Mesendoderm (in vitro differentiated cells): ENCODE measurements at regions not wholly inside any gene's neighbourhood (a gene's known extent, or its start where the extent isn't known, plus 50 kb on each side); places are given as distances from the start of the nearest gene placed in this dataset.

Experiments
- DNase-seq: peaks from one replicate; pipeline ENCODE4 v3.0.0; 2013
- H2AK5ac ChIP-seq: 2 replicates; pipeline ENCODE4 v1.6.1; 2013; ENCODE audit warnings: low read length, inconsistent platforms
- H2BK120ac ChIP-seq: 2 replicates; pipeline ENCODE4 v1.6.1; 2013; ENCODE audit warnings: low read depth, mild to moderate bottlenecking, low read length, moderate library complexity, mixed read lengths
- H2BK15ac ChIP-seq: replicated peaks from 2 replicates; pipeline ENCODE4 v1.6.1; 2013; ENCODE audit warnings: low read depth, mild to moderate bottlenecking, moderate library complexity
- H2BK5ac ChIP-seq: 2 replicates; pipeline ENCODE4 v1.6.1; 2013; ENCODE audit warnings: low read length, inconsistent platforms
- H3K18ac ChIP-seq: 2 replicates; pipeline ENCODE4 v1.6.1; 2013; ENCODE audit warnings: mild to moderate bottlenecking, low read length, mixed read lengths
- H3K23ac ChIP-seq: one replicate; pipeline ENCODE4 v1.6.1; 2013; ENCODE audit warnings: low read length
- H3K27ac ChIP-seq: 2 replicates; pipeline ENCODE4 v1.5.1; 2013; ENCODE audit warnings: low read depth, mild to moderate bottlenecking, inconsistent platforms, low read length, moderate library complexity
- H3K27me3 ChIP-seq: 2 replicates; pipeline ENCODE4 v1.6.1; 2013; ENCODE audit warnings: low read length, control low read depth, mild to moderate bottlenecking, inconsistent platforms; ENCODE audit not compliant: insufficient read depth, poor library complexity
- H3K36me3 ChIP-seq: 2 replicates; pipeline ENCODE4 v1.6.1; 2013; ENCODE audit warnings: low read length, inconsistent platforms; ENCODE audit not compliant: control insufficient read depth, insufficient read depth
- H3K4ac ChIP-seq: one replicate; pipeline ENCODE4 v1.6.1; 2013; ENCODE audit warnings: low read depth, mild to moderate bottlenecking, low read length, moderate library complexity
- H3K4me1 ChIP-seq: 2 replicates; pipeline ENCODE4 v1.6.1; 2013; ENCODE audit warnings: low read depth, low read length, inconsistent platforms; ENCODE audit not compliant: control insufficient read depth
- H3K4me2 ChIP-seq: 2 replicates; pipeline ENCODE4 v1.6.1; 2013; ENCODE audit warnings: low read length
- H3K4me3 ChIP-seq: 2 replicates; pipeline ENCODE4 v1.5.1; 2013; ENCODE audit warnings: mild to moderate bottlenecking, low read length
- H3K56ac ChIP-seq: one replicate; pipeline ENCODE4 v1.6.1; 2013; ENCODE audit warnings: low read length
- H3K79me1 ChIP-seq: 2 replicates; pipeline ENCODE4 v1.6.1; 2013; ENCODE audit warnings: low read length, inconsistent platforms
- H3K79me2 ChIP-seq: 2 replicates; pipeline ENCODE4 v1.6.1; 2013; ENCODE audit warnings: mild to moderate bottlenecking, low read length; ENCODE audit not compliant: control insufficient read depth, insufficient read depth
- H3K9ac ChIP-seq: 2 replicates; pipeline ENCODE4 v1.6.1; 2013; ENCODE audit warnings: low read length, inconsistent platforms
- H4K5ac ChIP-seq: one replicate; pipeline ENCODE4 v1.6.1; 2013; ENCODE audit warnings: low read length
- H4K8ac ChIP-seq: one replicate; pipeline ENCODE4 v1.6.1; 2013; ENCODE audit warnings: low read depth, mild to moderate bottlenecking, control low read depth, low read length, moderate library complexity
- WGBS: extraction: QIAGEN DNeasy Blood & Tissue Kit; methylation state at CpG from one replicate; pipeline ENCODE4 v1.1.7; 2013; ENCODE audit warnings: low lambda C conversion rate, missing lambda C conversion rate; ENCODE audit not compliant: insufficient coverage; ENCODE audit errors: extremely low coverage; 5-methylcytosine and 5-hydroxymethylcytosine counted together

GRCh38 chr4:24395937-24396336 is 188.4 kb downstream of the DHX15 start:
- Histone ChIP-seq H3K79me1 (no peaks in the 10 kb centered on the region), H3K27ac (no peak overlapping the region), H3K4me1 (peaks cover 2% of the 10 kb centered on the region), H3K36me3 (no peaks in the 10 kb centered on the region), H3K4ac (no peak overlapping the region), H4K8ac (no peak overlapping the region), H3K4me2 (no peak overlapping the region), H2AK5ac (no peak overlapping the region), H2BK15ac (no peak overlapping the region), H3K18ac (no peak overlapping the region), H3K27me3 (no peaks in the 10 kb centered on the region), H3K4me3 (no peak overlapping the region), H2BK5ac (no peak overlapping the region), H3K23ac (no peak overlapping the region), H3K56ac (no peak overlapping the region), H4K5ac (no peak overlapping the region), H3K79me2 (no peaks in the 10 kb centered on the region), H3K9ac (no peak overlapping the region), H2BK120ac (no peak overlapping the region)
- no CpG with 5 or more reads among the region's 7 CpGs for WGBS
- DNase-seq: no peak

- H2BK120ac ChIP-seq: no peak overlapping the region
Observed at GRCh38 chr4:24394041-24394440, 190.3 kb downstream of the DHX15 start.

GRCh38 chr4:24392613-24393012 is 191.7 kb downstream of the DHX15 start:
- WGBS: no CpG with 5 or more reads among the region's 5 CpGs
- H4K5ac ChIP-seq: no peak overlapping the region
- no peaks in the 10 kb centered on the region for H3K79me1 ChIP-seq
- H4K8ac ChIP-seq: no peak overlapping the region
- H3K18ac ChIP-seq: no peak overlapping the region
- no peak overlapping the region for H3K27ac ChIP-seq
- H3K23ac ChIP-seq: no peak overlapping the region
- H3K27me3 ChIP-seq: no peaks in the 10 kb centered on the region
- H2BK120ac ChIP-seq: no peak overlapping the region
- no peak overlapping the region for H2BK15ac ChIP-seq
- no peak overlapping the region for H3K9ac ChIP-seq
- H3K56ac ChIP-seq: no peak overlapping the region
- H2BK5ac ChIP-seq: no peak overlapping the region
- peaks cover 2% of the 10 kb centered on the region for H3K4me1 ChIP-seq
- no peak overlapping the region for H3K4ac ChIP-seq
- no peak overlapping the region for H2AK5ac ChIP-seq
- no peaks in the 10 kb centered on the region for H3K79me2 ChIP-seq
- H3K4me3 ChIP-seq: no peak overlapping the region
- DNase-seq: no peak
- H3K36me3 ChIP-seq: no peaks in the 10 kb centered on the region
- H3K4me2 ChIP-seq: no peak overlapping the region

More at GRCh38 chr4:24394041-24394440, 190.3 kb downstream of the DHX15 start:
- H2BK5ac ChIP-seq: no peak overlapping the region
- H2AK5ac ChIP-seq: no peak overlapping the region
- no peak overlapping the region for H3K4ac ChIP-seq
- H3K23ac ChIP-seq: no peak overlapping the region
- no peak overlapping the region for H3K4me3 ChIP-seq
- H4K8ac ChIP-seq: no peak overlapping the region
- H3K4me1 ChIP-seq: peaks cover 2% of the 10 kb centered on the region
- no peaks in the 10 kb centered on the region for H3K27me3 ChIP-seq
- no CpG with 5 or more reads among the region's 4 CpGs for WGBS
- DNase-seq: peak; percentile 89
- no peak overlapping the region for H3K56ac ChIP-seq
- H2BK15ac ChIP-seq: no peak overlapping the region
- H4K5ac ChIP-seq: no peak overlapping the region
- no peaks in the 10 kb centered on the region for H3K79me2 ChIP-seq
- H3K9ac ChIP-seq: no peak overlapping the region
- no peak overlapping the region for H3K27ac ChIP-seq
- no peak overlapping the region for H3K4me2 ChIP-seq
- H3K18ac ChIP-seq: no peak overlapping the region
- H3K79me1 ChIP-seq: no peaks in the 10 kb centered on the region
- no peaks in the 10 kb centered on the region for H3K36me3 ChIP-seq

- Histone ChIP-seq H3K79me1 (no peaks in the 10 kb centered on the region), H3K4me3 (no peak overlapping the region), H4K5ac (no peak overlapping the region), H4K8ac (no peak overlapping the region), H3K4me1 (no peaks in the 10 kb centered on the region), H3K9ac (no peak overlapping the region), H3K27me3 (no peaks in the 10 kb centered on the region), H3K36me3 (no peaks in the 10 kb centered on the region), H3K4ac (no peak overlapping the region), H2BK5ac (no peak overlapping the region), H3K4me2 (no peak overlapping the region), H2AK5ac (no peak overlapping the region), H3K79me2 (no peaks in the 10 kb centered on the region), H3K27ac (no peak overlapping the region), H2BK120ac (no peak overlapping the region), H3K18ac (no peak overlapping the region), H3K56ac (no peak overlapping the region), H2BK15ac (no peak overlapping the region), H3K23ac (no peak overlapping the region)
- no CpG with 5 or more reads among the region's 2 CpGs for WGBS
- no peak for DNase-seq
Observed at GRCh38 chr4:24382381-24382780, 202.0 kb downstream of the DHX15 start.

- Histone ChIP-seq H3K79me1 (no peaks in the 10 kb centered on the region), H3K9ac (no peak overlapping the region), H4K8ac (no peak overlapping the region), H3K36me3 (no peaks in the 10 kb centered on the region), H3K4me1 (no peaks in the 10 kb centered on the region), H3K27me3 (no peaks in the 10 kb centered on the region), H3K56ac (no peak overlapping the region), H2BK5ac (no peak overlapping the region), H2AK5ac (no peak overlapping the region), H3K79me2 (no peaks in the 10 kb centered on the region), H2BK15ac (no peak overlapping the region), H3K27ac (no peak overlapping the region), H2BK120ac (no peak overlapping the region), H3K4me2 (no peak overlapping the region), H4K5ac (no peak overlapping the region), H3K23ac (no peak overlapping the region), H3K4me3 (no peak overlapping the region), H3K4ac (no peak overlapping the region), H3K18ac (no peak overlapping the region)
- no CpG with 5 or more reads among the region's 2 CpGs for WGBS
- no peak for DNase-seq
Observed at GRCh38 chr4:24380957-24381665, 203.2 kb downstream of the DHX15 start.

GRCh38 chr4:24373704-24374103 is 210.7 kb downstream of the DHX15 start:
- no peak overlapping the region for H2AK5ac ChIP-seq
- no peak overlapping the region for H2BK5ac ChIP-seq
- no peaks in the 10 kb centered on the region for H3K4me1 ChIP-seq
- DNase-seq: no peak
- no peak overlapping the region for H2BK15ac ChIP-seq
- no peak overlapping the region for H3K4ac ChIP-seq
- no peaks in the 10 kb centered on the region for H3K36me3 ChIP-seq
- H3K9ac ChIP-seq: no peak overlapping the region
- H3K27ac ChIP-seq: no peak overlapping the region
- H4K8ac ChIP-seq: no peak overlapping the region
- no peak overlapping the region for H3K56ac ChIP-seq
- H2BK120ac ChIP-seq: no peak overlapping the region
- no peak overlapping the region for H3K4me2 ChIP-seq
- WGBS: no CpG with 5 or more reads among the region's 2 CpGs
- no peaks in the 10 kb centered on the region for H3K79me2 ChIP-seq
- no peak overlapping the region for H3K18ac ChIP-seq
- no peak overlapping the region for H4K5ac ChIP-seq
- no peaks in the 10 kb centered on the region for H3K79me1 ChIP-seq
- no peak overlapping the region for H3K4me3 ChIP-seq
- H3K23ac ChIP-seq: no peak overlapping the region
- no peaks in the 10 kb centered on the region for H3K27me3 ChIP-seq
